SK-N-MC (cell line): ENCODE measurements at regions not wholly inside any gene's neighbourhood (a gene's known extent, or its start where the extent isn't known, plus 50 kb on each side); places are given as distances from the start of the nearest gene placed in this dataset.

Experiments
- DNase-seq: peaks from one replicate; pipeline ENCODE4 v3.0.0-alpha.2; 2011; ENCODE audit warnings: low read depth, low spot score
- H3K27ac ChIP-seq: fragments of 200-600 bp; sonication (generic); 2 replicates; pipeline ENCODE4 v1.5.1; 2016; ENCODE audit warnings: mixed run types
- H3K36me3 ChIP-seq: fragments of 200-600 bp; sonication (generic); 2 replicates; pipeline ENCODE4 v1.6.1; 2017; ENCODE audit warnings: antibody characterized with exemption, low read length, mixed read lengths; ENCODE audit not compliant: insufficient read depth
- H3K4me3 ChIP-seq: fragments of 200-600 bp; sonication (generic); 2 replicates; pipeline ENCODE4 v1.5.1; 2016
- H3K9ac ChIP-seq: fragments of 200-600 bp; sonication (generic); 2 replicates; pipeline ENCODE4 v1.8.0; 2017; ENCODE audit warnings: mixed run types, mixed read lengths; ENCODE audit not compliant: insufficient read length
- H3K9me3 ChIP-seq: fragments of 200-600 bp; sonication (generic); 2 replicates; pipeline ENCODE4 v1.6.1; 2017; ENCODE audit warnings: low read depth, mild to moderate bottlenecking, antibody characterized with exemption, low read length, moderate library complexity, mixed read lengths
- EZH2 ChIP-seq: fragments of 200-600 bp; sonication (generic); IDR thresholded peaks from one replicate; pipeline ENCODE4 v1.6.1; 2017; ENCODE audit warnings: antibody characterized with exemption
- FOXP2 ChIP-seq: optimal IDR thresholded peaks from 2 replicates; pipeline ENCODE3; 2011; ENCODE audit warnings: mild to moderate bottlenecking, moderate library complexity; ENCODE audit not compliant: insufficient read depth; ENCODE audit errors: extremely low read length, control extremely low read depth
- POLR2AphosphoS5 ChIP-seq: IDR thresholded peaks from 2 replicates; pipeline ENCODE4 v1.6.1; 2012; ENCODE audit warnings: mild to moderate bottlenecking, low read depth, low read length, borderline replicate concordance

DNA sequence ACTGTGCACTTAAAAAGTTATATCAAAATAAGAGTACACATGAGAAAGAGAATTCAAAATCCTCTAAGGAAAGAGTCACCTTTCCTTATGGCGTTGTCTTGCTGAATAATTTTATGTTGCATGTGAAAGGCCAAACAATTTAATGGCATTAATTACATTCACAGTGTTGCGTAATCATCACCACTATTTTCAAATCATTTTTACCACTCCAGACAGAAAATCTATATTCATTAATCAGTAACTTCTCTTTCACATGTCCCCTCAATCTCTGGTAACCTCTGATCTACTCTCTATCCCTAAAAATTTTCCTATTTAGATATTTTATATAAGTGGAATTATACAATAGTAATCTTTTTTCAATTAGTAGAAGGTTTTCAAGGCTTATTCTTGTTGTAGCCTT, 283.0 kb downstream of the CXXC4 start:
- TF ChIP-seq POLR2AphosphoS5 (no peak), EZH2 (no peak), FOXP2 (no peak)
- Histone ChIP-seq H3K9me3 (no peaks in the 10 kb centered on the region), H3K4me3 (no peak overlapping the region), H3K9ac (no peak overlapping the region), H3K27ac (no peak overlapping the region), H3K36me3 (no peaks in the 10 kb centered on the region)
- DNase-seq, result no peak

DNA sequence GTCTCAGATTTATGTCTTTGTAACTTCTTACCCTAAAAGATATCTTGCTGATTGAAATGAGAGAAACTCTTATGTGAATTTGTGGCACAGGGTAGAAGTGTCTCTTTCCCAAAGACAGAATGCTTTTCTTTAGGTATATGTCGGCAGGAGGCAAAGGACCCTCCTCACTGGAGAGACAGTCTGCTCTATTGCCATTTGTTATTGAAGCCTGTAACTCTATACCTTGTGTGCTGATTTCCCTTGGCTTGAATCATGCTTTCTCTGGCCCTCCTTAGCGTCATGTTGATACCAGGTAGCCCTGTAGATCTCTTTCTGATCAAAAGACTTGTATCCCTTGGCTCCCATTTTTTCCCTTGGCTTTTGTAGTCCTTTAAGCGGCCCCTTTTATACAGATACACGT, 284.3 kb downstream of the CXXC4 start:
- no peak overlapping the region for H3K9ac ChIP-seq
- H3K4me3 ChIP-seq, result no peak overlapping the region
- no peaks in the 10 kb centered on the region for H3K9me3 ChIP-seq
- no peak overlapping the region for H3K27ac ChIP-seq
- no peak for TF ChIP-seq POLR2AphosphoS5
- no peak for TF ChIP-seq FOXP2
- no peak for TF ChIP-seq EZH2
- no peaks in the 10 kb centered on the region for H3K36me3 ChIP-seq
- DNase-seq, result no peak

GRCh38 chr4:104206784-104207183, 287.9 kb downstream of the CXXC4 start:
- Histone ChIP-seq H3K9me3 (no peaks in the 10 kb centered on the region), H3K9ac (no peak overlapping the region), H3K27ac (no peak overlapping the region), H3K36me3 (no peaks in the 10 kb centered on the region), H3K4me3 (no peak overlapping the region)
- DNase-seq, result no peak
- no peak for TF ChIP-seq EZH2
- no peak for TF ChIP-seq FOXP2
- no peak for TF ChIP-seq POLR2AphosphoS5

DNA sequence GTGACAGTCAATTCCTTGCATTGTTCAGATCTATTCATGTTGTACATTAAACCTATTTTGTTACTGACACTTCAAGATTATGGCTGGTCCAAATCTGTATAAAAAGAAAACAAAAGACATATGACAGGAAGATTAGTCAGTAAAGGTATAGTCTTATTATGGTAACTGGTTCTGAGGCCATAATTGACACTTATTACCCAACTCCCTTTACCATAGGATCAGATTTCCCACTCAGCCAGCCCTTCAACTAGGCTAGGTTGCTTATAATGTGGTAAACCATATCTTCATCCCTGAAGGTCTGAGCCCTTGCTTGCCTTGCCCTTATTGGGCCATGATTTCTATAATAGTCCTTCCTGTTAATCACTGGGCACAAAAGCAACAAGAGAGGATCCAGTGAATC, 289.6 kb downstream of the CXXC4 start:
- Histone ChIP-seq H3K4me3 (no peak overlapping the region), H3K27ac (no peak overlapping the region), H3K36me3 (no peaks in the 10 kb centered on the region), H3K9me3 (no peaks in the 10 kb centered on the region), H3K9ac (no peak overlapping the region)
- TF ChIP-seq POLR2AphosphoS5 (no peak), FOXP2 (no peak), EZH2 (no peak)
- no peak for DNase-seq

GRCh38 chr4:104188301-104188700, 306.4 kb downstream of the CXXC4 start:
- H3K36me3 ChIP-seq, result no peaks in the 10 kb centered on the region
- no peak overlapping the region for H3K4me3 ChIP-seq
- no peak overlapping the region for H3K27ac ChIP-seq
- TF ChIP-seq FOXP2 (no peak), EZH2 (no peak), POLR2AphosphoS5 (no peak)
- no peak overlapping the region for H3K9ac ChIP-seq
- H3K9me3 ChIP-seq, result no peaks in the 10 kb centered on the region
- no peak for DNase-seq

DNA sequence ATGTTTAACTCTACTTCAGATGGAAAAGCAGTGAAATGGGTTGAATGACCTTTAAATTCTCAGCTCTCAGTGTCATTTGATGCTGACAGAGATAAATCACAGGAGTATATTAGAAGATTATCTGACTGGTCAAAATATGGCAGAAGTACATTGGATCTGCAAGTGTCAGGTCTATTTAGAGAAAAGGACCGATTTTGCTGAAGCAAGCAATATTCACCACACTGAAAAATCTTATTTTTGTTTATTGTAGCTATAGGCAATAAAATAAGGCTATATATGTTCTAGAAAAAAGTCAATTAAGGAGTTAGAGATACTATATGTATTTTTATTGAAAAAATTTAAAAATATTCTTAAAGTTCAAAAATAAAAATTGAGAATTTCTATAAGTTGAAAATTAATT, 325.3 kb downstream of the CXXC4 start:
- no peak overlapping the region for H3K9ac ChIP-seq
- TF ChIP-seq FOXP2 (no peak), EZH2 (no peak), POLR2AphosphoS5 (no peak)
- H3K36me3 ChIP-seq, result no peaks in the 10 kb centered on the region
- H3K27ac ChIP-seq, result no peak overlapping the region
- H3K4me3 ChIP-seq, result no peak overlapping the region
- no peak for DNase-seq
- H3K9me3 ChIP-seq, result no peaks in the 10 kb centered on the region

DNA sequence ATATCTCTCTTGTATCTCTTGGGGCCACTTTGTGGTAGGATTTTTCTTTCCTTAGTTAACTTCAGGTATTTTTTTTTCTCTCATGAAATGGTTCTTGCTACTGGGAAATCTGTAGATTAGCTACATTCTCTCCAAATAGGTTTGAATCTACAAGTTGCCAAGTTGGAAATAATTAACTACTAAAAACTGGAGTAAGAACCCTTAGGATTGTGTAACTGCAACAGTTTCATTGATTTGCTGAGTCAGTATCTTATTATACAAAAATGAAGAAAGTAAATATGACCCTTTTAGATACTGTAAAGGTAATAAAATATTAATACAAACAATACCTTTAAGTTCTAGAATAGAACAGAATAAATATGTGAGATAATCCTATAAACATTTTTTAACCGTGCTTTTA, 327.9 kb downstream of the CXXC4 start:
- H3K4me3 ChIP-seq, result no peak overlapping the region
- no peak overlapping the region for H3K27ac ChIP-seq
- H3K9ac ChIP-seq, result no peak overlapping the region
- H3K36me3 ChIP-seq, result no peaks in the 10 kb centered on the region
- no peaks in the 10 kb centered on the region for H3K9me3 ChIP-seq
- TF ChIP-seq POLR2AphosphoS5 (no peak), EZH2 (no peak), FOXP2 (no peak)
- DNase-seq, result no peak

DNA sequence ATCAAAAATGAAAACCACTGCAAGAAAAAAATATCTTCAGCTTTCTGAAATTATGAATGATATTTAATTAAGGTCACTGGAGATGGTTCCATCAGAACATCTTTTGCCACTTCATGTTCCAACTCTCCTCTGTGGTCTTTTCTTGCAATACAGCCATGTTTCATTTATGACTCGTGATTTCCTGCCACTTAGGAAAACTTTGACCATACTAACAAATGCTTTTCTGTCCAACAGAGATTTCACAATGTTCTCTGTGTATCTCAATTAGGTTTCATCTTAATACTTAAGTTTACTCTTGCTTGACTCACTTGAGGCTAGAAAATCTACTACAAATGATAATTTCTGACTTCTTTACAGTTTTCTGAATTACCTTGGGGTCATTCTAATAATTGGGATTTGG, 330.9 kb downstream of the CXXC4 start:
- TF ChIP-seq POLR2AphosphoS5, result no peak
- no peak for TF ChIP-seq EZH2
- TF ChIP-seq FOXP2, result no peak
- Histone ChIP-seq H3K27ac (no peak overlapping the region), H3K4me3 (no peak overlapping the region), H3K9ac (no peak overlapping the region), H3K9me3 (no peaks in the 10 kb centered on the region), H3K36me3 (no peaks in the 10 kb centered on the region)
- DNase-seq, result no peak

DNA sequence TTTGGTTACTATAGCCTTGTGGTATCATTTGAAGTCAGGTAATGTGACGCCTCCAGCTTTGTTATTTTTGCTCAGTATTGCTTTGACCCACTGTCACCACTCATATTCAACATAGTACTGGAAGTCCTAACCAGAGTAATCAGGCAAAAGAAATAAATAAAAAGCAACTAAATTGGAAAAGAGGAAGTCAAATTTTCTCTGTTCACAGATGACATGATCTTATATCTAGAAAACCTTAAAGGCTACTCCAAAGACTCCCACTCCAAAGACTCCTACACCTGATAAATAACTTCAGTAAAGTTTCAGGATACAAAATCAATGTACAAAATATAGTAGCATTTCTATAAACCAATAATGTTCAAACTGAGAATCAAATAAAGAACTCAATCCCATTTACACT, 348.6 kb downstream of the CXXC4 start:
- TF ChIP-seq EZH2 (no peak), FOXP2 (no peak), POLR2AphosphoS5 (no peak)
- Histone ChIP-seq H3K27ac (no peak overlapping the region), H3K9me3 (no peaks in the 10 kb centered on the region), H3K4me3 (no peak overlapping the region), H3K36me3 (no peaks in the 10 kb centered on the region), H3K9ac (no peak overlapping the region)
- no peak for DNase-seq

GRCh38 chr4:104138116-104138515, 356.6 kb downstream of the CXXC4 start:
- no peak for DNase-seq
- no peak overlapping the region for H3K9ac ChIP-seq
- H3K4me3 ChIP-seq, result no peak overlapping the region
- no peak overlapping the region for H3K27ac ChIP-seq
- H3K36me3 ChIP-seq, result no peaks in the 10 kb centered on the region
- TF ChIP-seq FOXP2 (no peak), EZH2 (no peak), POLR2AphosphoS5 (no peak)
- H3K9me3 ChIP-seq, result no peaks in the 10 kb centered on the region

GRCh38 chr4:104129243-104129642, 365.5 kb downstream of the CXXC4 start:
- H3K9me3 ChIP-seq, result no peaks in the 10 kb centered on the region
- no peak overlapping the region for H3K4me3 ChIP-seq
- H3K36me3 ChIP-seq, result no peaks in the 10 kb centered on the region
- DNase-seq, result no peak
- H3K9ac ChIP-seq, result no peak overlapping the region
- TF ChIP-seq FOXP2 (no peak), EZH2 (no peak), POLR2AphosphoS5 (no peak)
- no peak overlapping the region for H3K27ac ChIP-seq
